H9 (cell line): ENCODE measurements at regions not wholly inside any gene's neighbourhood (a gene's known extent, or its start where the extent isn't known, plus 50 kb on each side); places are given as distances from the start of the nearest gene placed in this dataset.

ENCODE experiments used
- DNase-seq: peaks from one replicate; pipeline ENCODE4 v3.0.0-alpha.2; 2017
- H2AFZ ChIP-seq: one replicate; pipeline ENCODE4 v1.6.1; 2013; ENCODE audit warnings: mild to moderate bottlenecking, low read length, control low read depth, moderate library complexity
- H2AK5ac ChIP-seq: 2 replicates; pipeline ENCODE4 v1.6.1; 2013; ENCODE audit warnings: low read length, control low read depth, mixed read lengths; ENCODE audit not compliant: insufficient read length
- H2BK120ac ChIP-seq: one replicate; pipeline ENCODE4 v1.6.1; 2013; ENCODE audit warnings: low read depth, mild to moderate bottlenecking, low read length, control low read depth, inconsistent platforms; ENCODE audit not compliant: poor library complexity, severe bottlenecking
- H2BK12ac ChIP-seq: 2 replicates; pipeline ENCODE4 v1.6.1; 2013; ENCODE audit warnings: low read length, control low read depth, mixed read lengths, low read depth; ENCODE audit not compliant: insufficient read length
- H2BK15ac ChIP-seq: 2 replicates; pipeline ENCODE4 v1.6.1; 2013; ENCODE audit warnings: low read depth, low read length, control low read depth
- H2BK20ac ChIP-seq: one replicate; pipeline ENCODE4 v1.6.1; 2013; ENCODE audit warnings: low read depth, mild to moderate bottlenecking, low read length, control low read depth, inconsistent platforms; ENCODE audit not compliant: poor library complexity, severe bottlenecking
- H2BK5ac ChIP-seq: 2 replicates; pipeline ENCODE4 v1.6.1; 2013; ENCODE audit warnings: low read length, control low read depth, mixed read lengths; ENCODE audit not compliant: insufficient read length
- H3K14ac ChIP-seq: 2 replicates; pipeline ENCODE4 v1.6.1; 2013; ENCODE audit warnings: low read length, control low read depth; ENCODE audit not compliant: insufficient read depth
- H3K18ac ChIP-seq: 2 replicates; pipeline ENCODE4 v1.6.1; 2013; ENCODE audit warnings: low read depth, mild to moderate bottlenecking, mixed read lengths, low read length, control low read depth; ENCODE audit not compliant: insufficient read length
- H3K23ac ChIP-seq: 2 replicates; pipeline ENCODE4 v1.6.1; 2013; ENCODE audit warnings: low read length, control low read depth, mixed read lengths, low read depth; ENCODE audit not compliant: insufficient read length
- H3K23me2 ChIP-seq: 2 replicates; pipeline ENCODE4 v1.6.1; 2013; ENCODE audit warnings: low read depth, mild to moderate bottlenecking, mixed read lengths, low read length, control low read depth; ENCODE audit not compliant: insufficient read length, poor library complexity, severe bottlenecking
- H3K27ac ChIP-seq: 2 replicates; pipeline ENCODE4 v1.5.1; 2013; ENCODE audit warnings: low read length, control low read depth, mixed read lengths, low read depth; ENCODE audit not compliant: insufficient read length
- H3K27me3 ChIP-seq: 2 replicates; pipeline ENCODE4 v1.6.1; 2013; ENCODE audit warnings: low read length, control low read depth, inconsistent platforms; ENCODE audit not compliant: insufficient read depth
- H3K4ac ChIP-seq: 2 replicates; pipeline ENCODE4 v1.6.1; 2013; ENCODE audit warnings: low read depth, mild to moderate bottlenecking, control low read depth, inconsistent platforms, low read length, moderate library complexity
- H3K4me1 ChIP-seq: 2 replicates; pipeline ENCODE4 v1.6.1; 2013; ENCODE audit warnings: low read length, control low read depth, inconsistent platforms; ENCODE audit not compliant: insufficient read depth
- H3K4me2 ChIP-seq: 2 replicates; pipeline ENCODE4 v1.6.1; 2013; ENCODE audit warnings: low read length, control low read depth, mixed read lengths; ENCODE audit not compliant: insufficient read length, insufficient read depth
- H3K56ac ChIP-seq: 2 replicates; pipeline ENCODE4 v1.6.1; 2013; ENCODE audit warnings: low read depth, mild to moderate bottlenecking, mixed read lengths, low read length, control low read depth; ENCODE audit not compliant: insufficient read length
- H3K79me1 ChIP-seq: 2 replicates; pipeline ENCODE4 v1.6.1; 2013; ENCODE audit warnings: low read depth, mild to moderate bottlenecking, moderate library complexity, low read length, control low read depth, inconsistent platforms; ENCODE audit not compliant: insufficient read depth, poor library complexity, severe bottlenecking
- H3K79me2 ChIP-seq: 2 replicates; pipeline ENCODE4 v1.6.1; 2013; ENCODE audit warnings: low read length, control low read depth, inconsistent platforms; ENCODE audit not compliant: insufficient read depth
- H3K9ac ChIP-seq: 2 replicates; pipeline ENCODE4 v1.6.1; 2013; ENCODE audit warnings: low read length, control low read depth, mixed read lengths; ENCODE audit not compliant: insufficient read length; ENCODE audit errors: extremely low read depth
- H3K9me3 ChIP-seq: one replicate; pipeline ENCODE4 v1.6.1; 2013; ENCODE audit warnings: low read depth, low read length, inconsistent platforms; ENCODE audit not compliant: control insufficient read depth
- H3T11ph ChIP-seq: one replicate; pipeline ENCODE4 v1.6.1; 2013; ENCODE audit warnings: mild to moderate bottlenecking, low read length, control low read depth, inconsistent platforms
- H4K20me1 ChIP-seq: one replicate; pipeline ENCODE4 v1.6.1; 2013; ENCODE audit not compliant: control insufficient read depth, insufficient read length, insufficient read depth
- H4K5ac ChIP-seq: 2 replicates; pipeline ENCODE4 v1.6.1; 2013; ENCODE audit warnings: low read depth, mild to moderate bottlenecking, mixed read lengths, low read length, control low read depth; ENCODE audit not compliant: insufficient read length
- H4K8ac ChIP-seq: replicated peaks from 2 replicates; pipeline ENCODE4 v1.6.1; 2013; ENCODE audit warnings: low read length, control low read depth, mixed read lengths, low read depth; ENCODE audit not compliant: insufficient read length
- H4K91ac ChIP-seq: 2 replicates; pipeline ENCODE4 v1.6.1; 2013; ENCODE audit warnings: low read depth, mild to moderate bottlenecking, moderate library complexity, mixed read lengths, low read length, control low read depth; ENCODE audit not compliant: insufficient read length
- H3K27ac Mint-ChIP-seq, 3 experiments: 2 replicates in 2 of 3; 3 replicates in 1 of 3; pipeline ENCODE4 v1.8.0; 2020 to 2021; ENCODE audit warnings: mixed read lengths in 3 of 3, mild to moderate bottlenecking in 1 of 3, moderate library complexity in 1 of 3
- H3K27me3 Mint-ChIP-seq: 2 replicates; pipeline ENCODE4 v1.8.0; 2021; ENCODE audit warnings: low read depth, mild to moderate bottlenecking, moderate library complexity, mixed read lengths
- H3K36me3 Mint-ChIP-seq, 3 experiments: 2 replicates in 2 of 3; 3 replicates in 1 of 3; pipeline ENCODE4 v1.8.0; 2020 to 2021; ENCODE audit warnings: low read depth in 3 of 3, mixed read lengths in 3 of 3; ENCODE audit not compliant: insufficient read depth in 1 of 3
- H3K4me1 Mint-ChIP-seq, 2 experiments: 2 replicates each; pipeline ENCODE4 v1.8.0; 2020; ENCODE audit warnings: mixed read lengths in 2 of 2
- H3K4me3 Mint-ChIP-seq, 2 experiments: 2 replicates in 1 of 2; 3 replicates in 1 of 2; pipeline ENCODE4 v1.8.0; 2020 to 2021; ENCODE audit warnings: mild to moderate bottlenecking in 2 of 2, mixed read lengths in 2 of 2, moderate library complexity in 1 of 2
- H3K9me3 Mint-ChIP-seq, 2 experiments: 2 replicates in 1 of 2; 3 replicates in 1 of 2; pipeline ENCODE4 v1.8.0; 2020; ENCODE audit warnings: mild to moderate bottlenecking in 2 of 2, mixed read lengths in 2 of 2, moderate library complexity in 1 of 2
- CTCF ChIP-seq: fragments of 200-600 bp; sonication (generic); conservative IDR thresholded peaks from 3 replicates; pipeline ENCODE4 v1.8.0; 2021; ENCODE audit warnings: antibody characterized with exemption, mild to moderate bottlenecking
- WGBS: extraction: QIAGEN DNeasy Blood & Tissue Kit; methylation state at CpG from one replicate; pipeline ENCODE4 v1.1.7; 2013; ENCODE audit warnings: missing lambda C conversion rate, low lambda C conversion rate, mixed read lengths; ENCODE audit not compliant: insufficient read length; ENCODE audit errors: extremely low coverage; 5-methylcytosine and 5-hydroxymethylcytosine counted together

GRCh38 chr10:128738386-128738915, 612.2 kb upstream of the MKI67 start:
- Histone ChIP-seq H2BK15ac (no peak overlapping the region), H3K9ac (no peak overlapping the region), H2AFZ (no peak overlapping the region), H2AK5ac (no peak overlapping the region), H3K56ac (no peak overlapping the region), H2BK12ac (no peak overlapping the region), H3K23me2 (no peaks in the 10 kb centered on the region), H3K4me1 (peaks cover 3% of the 10 kb centered on the region; the same call in 1 of the 2 replicates), H3K27me3 (no peaks in the 10 kb centered on the region), H3T11ph (no peak overlapping the region), H4K20me1 (no peaks in the 10 kb centered on the region), H3K14ac (no peak overlapping the region), H2BK5ac (no peak overlapping the region), H3K18ac (no peak overlapping the region), H3K4ac (no peak overlapping the region), H4K91ac (no peak overlapping the region), H4K5ac (no peak overlapping the region), H3K4me2 (no peak overlapping the region), H3K27ac (no peak overlapping the region), H3K79me1 (no peaks in the 10 kb centered on the region), H2BK20ac (no peak overlapping the region), H2BK120ac (no peak overlapping the region), H3K79me2 (no peaks in the 10 kb centered on the region), H3K9me3 (no peaks in the 10 kb centered on the region), H4K8ac (no peak overlapping the region), H3K23ac (no peak overlapping the region)
- no peak overlapping the region for H3K27ac Mint-ChIP-seq
- DNase-seq, result no peak
- no peak for TF ChIP-seq CTCF
- H3K9me3 Mint-ChIP-seq, result no peaks in the 10 kb centered on the region
- no peaks in the 10 kb centered on the region for H3K27me3 Mint-ChIP-seq
- WGBS, result no CpG with 5 or more reads among the region's 11 CpGs
- no peaks in the 10 kb centered on the region for H3K36me3 Mint-ChIP-seq
- no peak overlapping the region for H3K4me3 Mint-ChIP-seq
- H3K4me1 Mint-ChIP-seq, result peaks cover 21 to 30% of the 10 kb centered on the region in 2 experiments
